WTC11 (cell line): ENCODE measurements at regions not wholly inside any gene's neighbourhood (a gene's known extent, or its start where the extent isn't known, plus 50 kb on each side); places are given as distances from the start of the nearest gene placed in this dataset.

Experiments
- ATAC-seq: fragments of 200-7000 bp; cut with Tn5 transposase; 2 replicates; pipeline ENCODE4 v1.10.0; 2021; ENCODE audit warnings: mild to moderate bottlenecking, moderate library complexity
- CTCF ChIA-PET: fragments of 300-600 bp; sonication (Branson Sonifier 250); formaldehyde crosslinking; loops from one replicate; lab custom pipeline; 2021; ENCODE audit warnings: antibody characterized with exemption; lab: Charles Lee
- POLR2A ChIA-PET: fragments of 350-600 bp; sonication (Branson Sonifier 250); formaldehyde crosslinking; loops from one replicate; lab custom pipeline; 2021; ENCODE audit warnings: antibody characterized with exemption; lab: Charles Lee
- DNase-seq: peaks from one replicate; pipeline ENCODE4 v3.0.0; 2021; ENCODE audit warnings: low spot score
- H3K27ac Mint-ChIP-seq: 2 replicates; pipeline ENCODE4 v1.8.0; 2021; ENCODE audit warnings: mixed read lengths
- H3K27me3 Mint-ChIP-seq: 2 replicates; pipeline ENCODE4 v1.8.0; 2021; ENCODE audit warnings: low read depth, mild to moderate bottlenecking, moderate library complexity, mixed read lengths
- H3K36me3 Mint-ChIP-seq: 2 replicates; pipeline ENCODE4 v1.8.0; 2021; ENCODE audit warnings: mixed read lengths
- H3K4me1 Mint-ChIP-seq: 2 replicates; pipeline ENCODE4 v1.8.0; 2022; ENCODE audit warnings: mixed read lengths
- H3K4me3 Mint-ChIP-seq: 2 replicates; pipeline ENCODE4 v1.8.0; 2021; ENCODE audit warnings: mild to moderate bottlenecking, moderate library complexity, mixed read lengths
- H3K9me3 Mint-ChIP-seq: 2 replicates; pipeline ENCODE4 v1.8.0; 2021; ENCODE audit warnings: mixed read lengths
- AR ChIP-seq: fragments of 250-450 bp; sonication (Bioruptor Pico); IDR thresholded peaks from 2 replicates; pipeline ENCODE4 v1.9.0; 2021; ENCODE audit warnings: mild to moderate bottlenecking
- ATF3 ChIP-seq: sonication (generic); formaldehyde crosslinking; conservative IDR thresholded peaks from 2 replicates; pipeline ENCODE4 v1.8.1; 2022; ENCODE audit warnings: mild to moderate bottlenecking, missing genetic modification reagents
- ATF6 ChIP-seq: sonication (generic); formaldehyde crosslinking; IDR thresholded peaks from 2 replicates; pipeline ENCODE4 v1.8.1; 2023; ENCODE audit warnings: mild to moderate bottlenecking, missing genetic modification reagents
- CREB1 ChIP-seq: sonication (generic); formaldehyde crosslinking; IDR thresholded peaks from 2 replicates; pipeline ENCODE4 v1.8.0; 2023; ENCODE audit warnings: mild to moderate bottlenecking, missing genetic modification reagents
- ERG ChIP-seq: fragments of 250-450 bp; sonication (Bioruptor Pico); IDR thresholded peaks from 2 replicates; pipeline ENCODE4 v1.8.0; 2021; ENCODE audit warnings: mild to moderate bottlenecking
- GRHL2 ChIP-seq: fragments of 250-450 bp; sonication (Bioruptor Pico); IDR thresholded peaks from 2 replicates; pipeline ENCODE4 v1.8.0; 2022; ENCODE audit warnings: mild to moderate bottlenecking, moderate library complexity; ENCODE audit not compliant: insufficient replicate concordance, severe bottlenecking
- GTF2I ChIP-seq: fragments of 250-450 bp; sonication (Bioruptor Pico); conservative IDR thresholded peaks from 2 replicates; pipeline ENCODE4 v1.4.0; 2021; ENCODE audit warnings: mild to moderate bottlenecking
- HMGA2 ChIP-seq: fragments of 250-450 bp; sonication (Bioruptor Pico); IDR thresholded peaks from 2 replicates; pipeline ENCODE4 v1.4.0; 2021; ENCODE audit warnings: mild to moderate bottlenecking, moderate library complexity
- MAX ChIP-seq: sonication (generic); formaldehyde crosslinking; IDR thresholded peaks from 2 replicates; pipeline ENCODE4 v1.8.0; 2022; ENCODE audit warnings: mild to moderate bottlenecking, missing genetic modification reagents
- NR1H2 ChIP-seq: sonication (generic); formaldehyde crosslinking; IDR thresholded peaks from 2 replicates; pipeline ENCODE4 v1.9.0; 2021; ENCODE audit warnings: mild to moderate bottlenecking, moderate library complexity, missing genetic modification reagents
- RELA ChIP-seq: sonication (generic); formaldehyde crosslinking; IDR thresholded peaks from 2 replicates; pipeline ENCODE4 v1.8.1; 2022; ENCODE audit warnings: missing genetic modification reagents, mild to moderate bottlenecking, borderline replicate concordance
- SOX15 ChIP-seq: fragments of 250-450 bp; sonication (Bioruptor Pico); IDR thresholded peaks from 2 replicates; pipeline ENCODE4 v1.9.0; 2021; ENCODE audit warnings: mild to moderate bottlenecking
- SP1 ChIP-seq: sonication (generic); formaldehyde crosslinking; conservative IDR thresholded peaks from 2 replicates; pipeline ENCODE4 v1.8.1; 2022; ENCODE audit warnings: missing genetic modification reagents
- USF1 ChIP-seq: sonication (generic); formaldehyde crosslinking; IDR thresholded peaks from 2 replicates; pipeline ENCODE4 v1.8.0; 2022; ENCODE audit warnings: mild to moderate bottlenecking, missing genetic modification reagents
- ZNF121 ChIP-seq: sonication (generic); formaldehyde crosslinking; IDR thresholded peaks from 2 replicates; pipeline ENCODE4 v1.8.0; 2023; ENCODE audit warnings: missing genetic modification reagents
- ZNF396 ChIP-seq: fragments of 250-450 bp; sonication (Bioruptor Pico); IDR thresholded peaks from 2 replicates; pipeline ENCODE4 v1.8.0; 2021; ENCODE audit warnings: mild to moderate bottlenecking, moderate library complexity, borderline replicate concordance
- ZNF425 ChIP-seq: fragments of 250-450 bp; sonication (Bioruptor Pico); conservative IDR thresholded peaks from 2 replicates; pipeline ENCODE4 v1.9.0; 2021; ENCODE audit warnings: mild to moderate bottlenecking
- ZNF532 ChIP-seq: fragments of 250-450 bp; sonication (Bioruptor Pico); IDR thresholded peaks from 2 replicates; pipeline ENCODE4 v1.9.0; 2021; ENCODE audit warnings: mild to moderate bottlenecking, borderline replicate concordance

GRCh38 chr2:239662413-239663120, 261.7 kb upstream of the HDAC4 start (continued):
- TF ChIP-seq CREB1 (CRISPR knock-in tag) (no peak), GTF2I (CRISPR knock-in tag) (no peak), ATF3 (CRISPR knock-in tag) (no peak), NR1H2 (CRISPR knock-in tag) (no peak), ZNF396 (CRISPR knock-in tag) (no peak), ZNF532 (CRISPR knock-in tag) (no peak), USF1 (CRISPR knock-in tag) (no peak), RELA (no peak), HMGA2 (CRISPR knock-in tag) (no peak)

GRCh38 chr2:239661334-239662312, 260.8 kb upstream of the HDAC4 start:
- DNase-seq (no peak), ATAC-seq (no peak)
- peak overlapping the region; percentile 66; the same call in 1 of the 2 replicates for H3K27ac Mint-ChIP-seq
- POLR2A ChIA-PET: no interaction called here
- no peaks in the 10 kb centered on the region for H3K36me3 Mint-ChIP-seq
- CTCF ChIA-PET: no interaction called here
- peaks cover 17% of the 10 kb centered on the region for H3K4me1 Mint-ChIP-seq
- no peaks in the 10 kb centered on the region; the same call in 1 of the 2 replicates for H3K27me3 Mint-ChIP-seq
- no peak overlapping the region for H3K4me3 Mint-ChIP-seq
- H3K9me3 Mint-ChIP-seq: peaks cover 6% of the 10 kb centered on the region
- TF ChIP-seq SOX15 (CRISPR knock-in tag) (no peak), ERG (CRISPR knock-in tag) (no peak), AR (CRISPR knock-in tag) (no peak), ZNF121 (no peak), ZNF425 (no peak), MAX (CRISPR knock-in tag) (no peak), ATF6 (CRISPR knock-in tag) (no peak), GRHL2 (CRISPR knock-in tag) (no peak), SP1 (no peak)
- TF ChIP-seq, all 79 proteins: peak for 0
